K562 (cell line): ENCODE measurements at regions not wholly inside any gene's neighbourhood (a gene's known extent, or its start where the extent isn't known, plus 50 kb on each side); places are given as distances from the start of the nearest gene placed in this dataset.

ENCODE experiments used
- ATAC-seq: fragments of 200-7000 bp; cut with Tn5 transposase; 3 replicates; pipeline ENCODE4 v1.9.1; 2020; ENCODE audit warnings: moderate library complexity
- BruUV-seq: library from RNA; stranded (reverse); fragments of 400-500 nt; replicated peaks from 2 replicates; lab custom pipeline; 2021; lab: Mats Ljungman, UMichigan
- CTCF ChIA-PET: fragments of 300-600 bp; formaldehyde crosslinking; extraction: SDS; loops from one replicate; lab custom pipeline; 2021; ENCODE audit warnings: low intra/inter-chr PET ratio; lab: Yijun Ruan, JAX
- POLR2A ChIA-PET: fragments of 300-600, 350-650 bp; sonication (Branson Sonifier 250); formaldehyde crosslinking; extraction: SDS; loops from one replicate; lab custom pipeline; 2021; ENCODE audit warnings: antibody characterized with exemption, inconsistent platforms; lab: Yijun Ruan, JAX
- DNase-seq, 4 experiments: peaks; one replicate each; pipeline versions ENCODE4 v3.0.0 to v3.0.0-alpha.2; 2011 to 2018; ENCODE audit warnings: low spot score in 3 of 4, mixed read lengths in 3 of 4; ENCODE audit errors: extremely low read depth in 1 of 4
- FAIRE-seq: peaks from 2 replicates; lab custom pipeline; 2011; peaks lifted over from hg19 to GRCh38; lab: Jason Lieb, UNC
- H2AFZ ChIP-seq: 2 replicates; pipeline ENCODE4 v1.6.0; 2011; ENCODE audit warnings: low read depth, low read length, control low read depth, inconsistent platforms
- H3K27ac ChIP-seq: fragments of 200-600 bp; 3 replicates; pipeline ENCODE4 v1.8.0; 2011; ENCODE audit warnings: low read depth, mild to moderate bottlenecking, control low read depth, inconsistent platforms, low read length, moderate library complexity, mixed read lengths; ENCODE audit errors: extremely low read depth
- H3K27me3 ChIP-seq, 2 experiments: fragments of 300-600 bp in 1 of 2; 2 replicates in 1 of 2; 3 replicates in 1 of 2; pipeline versions ENCODE4 v1.6.0 to v1.8.0; 2011; ENCODE audit warnings: inconsistent platforms in 2 of 2, low read length in 2 of 2, mild to moderate bottlenecking in 1 of 2, mixed read lengths in 1 of 2, moderate library complexity in 1 of 2; ENCODE audit not compliant: control insufficient read depth in 2 of 2, insufficient read depth in 2 of 2
- H3K36me3 ChIP-seq: fragments of 300-600 bp; 3 replicates; pipeline ENCODE4 v1.8.0; 2011; ENCODE audit warnings: mild to moderate bottlenecking, low read length, inconsistent platforms; ENCODE audit not compliant: control insufficient read depth, insufficient read depth
- H3K4me1 ChIP-seq, 2 experiments: fragments of 200-600 bp in 1 of 2; replicated peaks in 1 of 2; 2 replicates in 1 of 2; 3 replicates in 1 of 2; pipeline versions ENCODE4 v1.5.1 to v1.8.0; 2011; ENCODE audit warnings: inconsistent platforms in 2 of 2, low read length in 2 of 2, mild to moderate bottlenecking in 1 of 2, mixed read lengths in 1 of 2, moderate library complexity in 1 of 2; ENCODE audit not compliant: control insufficient read depth in 2 of 2, insufficient read depth in 2 of 2
- H3K4me2 ChIP-seq: 2 replicates; pipeline ENCODE4 v1.6.1; 2011; ENCODE audit warnings: low read length, control low read depth, inconsistent platforms, mixed read lengths; ENCODE audit not compliant: insufficient read depth
- H3K4me3 ChIP-seq: fragments of 200-600 bp; sonication (generic), shearing (Covaris generic); 2 replicates; pipeline ENCODE4 v1.5.1; 2016; ENCODE audit warnings: control low read depth, inconsistent platforms
- H3K79me2 ChIP-seq: fragments of 200-600 bp; 3 replicates; pipeline ENCODE4 v1.8.0; 2011; ENCODE audit warnings: low read length, inconsistent platforms; ENCODE audit not compliant: control insufficient read depth, insufficient read depth
- H3K9ac ChIP-seq, 2 experiments: 2 replicates each; pipeline versions ENCODE4 v1.6.0 to v1.6.1; 2011; ENCODE audit warnings: low read depth in 2 of 2, low read length in 2 of 2, control low read depth in 1 of 2, inconsistent platforms in 1 of 2, mild to moderate bottlenecking in 1 of 2, mixed read lengths in 1 of 2; ENCODE audit not compliant: insufficient read depth in 1 of 2
- H3K9me1 ChIP-seq: one replicate; pipeline ENCODE4 v1.6.0; 2011; ENCODE audit warnings: inconsistent platforms, mild to moderate bottlenecking, low read length, moderate library complexity; ENCODE audit not compliant: control insufficient read depth, insufficient read depth
- H3K9me3 ChIP-seq: replicated peaks from 2 replicates; pipeline ENCODE4 v1.5.1; 2011; ENCODE audit warnings: low read depth, low read length, inconsistent platforms; ENCODE audit not compliant: control insufficient read depth, insufficient read depth
- H4K20me1 ChIP-seq: replicated peaks from 2 replicates; pipeline ENCODE4 v1.6.1; 2011; ENCODE audit warnings: low read length, inconsistent platforms, mixed read lengths; ENCODE audit not compliant: control insufficient read depth, insufficient read depth
- ASH1L ChIP-seq: fragments of 450-650 bp; IDR thresholded peaks from 2 replicates; pipeline ENCODE4 v1.6.1; 2018; ENCODE audit warnings: borderline replicate concordance, mild to moderate bottlenecking, low read depth; ENCODE audit not compliant: partially characterized antibody
- ELF1 ChIP-seq: fragments of 200-800 bp; sonication (Bioruptor generic); IDR thresholded peaks from 2 replicates; pipeline ENCODE4 v1.6.1; 2016; ENCODE audit warnings: missing genetic modification characterization, missing compliant biosample characterization
- HMG20B ChIP-seq: fragments of 250-450 bp; sonication (Bioruptor Pico); IDR thresholded peaks from 2 replicates; pipeline ENCODE4 v1.5.0; 2021; ENCODE audit warnings: mild to moderate bottlenecking
- KLF1 ChIP-seq: fragments of 450-650 bp; IDR thresholded peaks from 2 replicates; pipeline ENCODE4 v1.6.1; 2016; ENCODE audit warnings: missing genetic modification characterization, missing compliant biosample characterization
- RFX1 ChIP-seq: fragments of 450-650 bp; IDR thresholded peaks from 2 replicates; pipeline ENCODE4 v1.6.1; 2016; ENCODE audit warnings: mild to moderate bottlenecking, moderate library complexity
- ZBTB7A ChIP-seq: IDR thresholded peaks from 2 replicates; pipeline ENCODE4 v1.6.1; 2011; ENCODE audit warnings: low read depth, mild to moderate bottlenecking, low read length, moderate library complexity, borderline replicate concordance; ENCODE audit not compliant: control insufficient read depth
- ZNF644 ChIP-seq: fragments of 200-800 bp; sonication (Bioruptor generic); IDR thresholded peaks from 2 replicates; pipeline ENCODE4 v1.6.1; 2016; ENCODE audit warnings: low read depth, missing genetic modification characterization, missing compliant biosample characterization
- WGBS: fragments of 100-300 bp; shearing (Covaris generic); methylation state at CpG from one replicate; pipeline ENCODE4 v1.1.6; 2016; ENCODE audit warnings: low coverage, mixed read lengths; ENCODE audit not compliant: insufficient coverage; ENCODE audit errors: missing lambda C conversion rate; 5-methylcytosine and 5-hydroxymethylcytosine counted together
- in situ Hi-C: fragments of 300-500 bp; cut with MboI; formaldehyde crosslinking; loops from 4 replicates; pipeline ENCODE4 v1.15.0; 2018; ENCODE audit warnings: inconsistent platforms, mixed read lengths
- intact Hi-C: fragments of 100-400 bp; cut with micrococcal nuclease; formaldehyde crosslinking; loops from 2 replicates; pipeline ENCODE4 v1.14.2; 2022
- TF ChIP-seq, protein P1 (sequence below), 2 experiments: fragments of 450-650 bp; IDR thresholded peaks; 2 replicates each; pipeline ENCODE4 v1.6.1; 2016
- TF ChIP-seq, protein P2 (sequence below): fragments of 250-450 bp; sonication (Bioruptor Pico); IDR thresholded peaks from 2 replicates; pipeline ENCODE4 v1.4.0; 2020

DNA sequence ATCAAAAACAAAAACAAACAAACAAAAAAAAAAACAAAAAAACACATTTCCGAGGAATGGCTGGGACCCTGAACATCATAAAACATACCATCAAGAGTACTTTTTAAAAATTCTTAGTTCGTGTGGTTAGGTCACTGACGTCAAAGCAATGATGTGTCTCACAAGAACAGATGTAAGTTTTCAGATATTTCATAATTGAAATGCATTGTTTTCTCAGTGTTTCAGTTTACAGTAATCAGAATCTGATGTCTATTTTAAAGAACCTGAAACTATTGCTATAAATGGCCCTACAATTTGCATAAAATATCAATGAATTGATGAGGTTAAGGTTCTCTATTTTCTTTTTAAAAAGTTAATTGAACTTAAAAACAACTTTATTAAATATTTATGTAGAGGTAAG is 103.7 kb upstream of the HGF start:
- WGBS: 2% methylated on average over 3 of the region's 3 CpGs
- ChIA-PET CTCF (no interaction called here), POLR2A (no interaction called here)

DNA sequence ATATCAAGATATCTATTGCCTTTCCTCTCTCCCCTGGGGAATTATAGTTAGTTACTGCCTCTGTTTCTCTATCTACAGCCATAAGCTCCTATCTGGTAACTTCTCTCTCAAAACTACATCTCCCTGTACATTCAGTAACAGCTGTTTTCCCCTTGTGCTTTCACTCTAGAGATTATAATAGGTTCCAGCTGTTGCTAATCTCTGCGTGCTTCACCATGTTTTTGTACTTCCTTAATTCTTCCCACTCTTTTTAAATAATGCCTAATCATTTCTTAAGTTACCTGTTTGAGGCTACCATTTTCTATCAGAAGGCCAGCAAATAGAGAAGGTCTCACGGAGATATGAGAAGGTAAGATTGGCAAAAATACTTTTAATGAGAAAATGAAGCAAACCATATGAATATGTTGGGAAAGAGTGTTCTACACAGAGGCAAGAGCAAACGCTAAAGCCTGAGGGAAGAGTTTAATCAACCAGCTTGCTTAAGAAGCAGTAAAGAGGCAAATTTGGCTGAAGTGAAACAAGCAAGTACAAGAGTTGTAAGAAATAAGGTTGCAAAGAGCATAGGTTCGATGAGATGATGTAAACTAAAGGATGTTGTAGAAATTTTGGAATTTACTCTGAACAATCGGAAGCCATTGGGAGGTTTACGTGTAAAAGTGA is 101.9 kb upstream of the HGF start:
- FAIRE-seq (no peak), ATAC-seq (no peak), DNase-seq (no peak)
- no peaks in the 10 kb centered on the region for H3K27me3 ChIP-seq
- whole genome bisulfite sequencing: 1% methylated on average over 6 of the region's 6 CpGs
- H3K27ac ChIP-seq: no peak overlapping the region
- H3K4me2 ChIP-seq: no peak overlapping the region
- peaks cover 3% of the 10 kb centered on the region; the same call in 1 of the 2 replicates for H3K9me3 ChIP-seq
- ChIA-PET POLR2A (no interaction called here), CTCF (no interaction called here)
- no TSS peak for BruUV-seq
- H3K4me1 ChIP-seq: no peaks in the 10 kb centered on the region
- no peaks in the 10 kb centered on the region for H3K9me1 ChIP-seq
- in situ Hi-C loops: no loop called here
- H3K36me3 ChIP-seq: no peaks in the 10 kb centered on the region
- no peak overlapping the region for H3K9ac ChIP-seq
- H3K79me2 ChIP-seq: no peaks in the 10 kb centered on the region
- no peak overlapping the region for H2AFZ ChIP-seq
- no peak overlapping the region for H3K4me3 ChIP-seq
- intact Hi-C loops: no loop called here
- H4K20me1 ChIP-seq: no peaks in the 10 kb centered on the region
- TF ChIP-seq RFX1: no peak
- no peak for TF ChIP-seq ASH1L
- TF ChIP-seq, protein P1, sequence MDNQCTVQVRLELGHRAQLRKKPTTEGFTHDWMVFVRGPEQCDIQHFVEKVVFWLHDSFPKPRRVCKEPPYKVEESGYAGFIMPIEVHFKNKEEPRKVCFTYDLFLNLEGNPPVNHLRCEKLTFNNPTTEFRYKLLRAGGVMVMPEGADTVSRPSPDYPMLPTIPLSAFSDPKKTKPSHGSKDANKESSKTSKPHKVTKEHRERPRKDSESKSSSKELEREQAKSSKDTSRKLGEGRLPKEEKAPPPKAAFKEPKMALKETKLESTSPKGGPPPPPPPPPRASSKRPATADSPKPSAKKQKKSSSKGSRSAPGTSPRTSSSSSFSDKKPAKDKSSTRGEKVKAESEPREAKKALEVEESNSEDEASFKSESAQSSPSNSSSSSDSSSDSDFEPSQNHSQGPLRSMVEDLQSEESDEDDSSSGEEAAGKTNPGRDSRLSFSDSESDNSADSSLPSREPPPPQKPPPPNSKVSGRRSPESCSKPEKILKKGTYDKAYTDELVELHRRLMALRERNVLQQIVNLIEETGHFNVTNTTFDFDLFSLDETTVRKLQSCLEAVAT (IDR thresholded peaks at IDR 0.05): no peak
- TF ChIP-seq KLF1 (tag): no peak
- TF ChIP-seq, protein P2, sequence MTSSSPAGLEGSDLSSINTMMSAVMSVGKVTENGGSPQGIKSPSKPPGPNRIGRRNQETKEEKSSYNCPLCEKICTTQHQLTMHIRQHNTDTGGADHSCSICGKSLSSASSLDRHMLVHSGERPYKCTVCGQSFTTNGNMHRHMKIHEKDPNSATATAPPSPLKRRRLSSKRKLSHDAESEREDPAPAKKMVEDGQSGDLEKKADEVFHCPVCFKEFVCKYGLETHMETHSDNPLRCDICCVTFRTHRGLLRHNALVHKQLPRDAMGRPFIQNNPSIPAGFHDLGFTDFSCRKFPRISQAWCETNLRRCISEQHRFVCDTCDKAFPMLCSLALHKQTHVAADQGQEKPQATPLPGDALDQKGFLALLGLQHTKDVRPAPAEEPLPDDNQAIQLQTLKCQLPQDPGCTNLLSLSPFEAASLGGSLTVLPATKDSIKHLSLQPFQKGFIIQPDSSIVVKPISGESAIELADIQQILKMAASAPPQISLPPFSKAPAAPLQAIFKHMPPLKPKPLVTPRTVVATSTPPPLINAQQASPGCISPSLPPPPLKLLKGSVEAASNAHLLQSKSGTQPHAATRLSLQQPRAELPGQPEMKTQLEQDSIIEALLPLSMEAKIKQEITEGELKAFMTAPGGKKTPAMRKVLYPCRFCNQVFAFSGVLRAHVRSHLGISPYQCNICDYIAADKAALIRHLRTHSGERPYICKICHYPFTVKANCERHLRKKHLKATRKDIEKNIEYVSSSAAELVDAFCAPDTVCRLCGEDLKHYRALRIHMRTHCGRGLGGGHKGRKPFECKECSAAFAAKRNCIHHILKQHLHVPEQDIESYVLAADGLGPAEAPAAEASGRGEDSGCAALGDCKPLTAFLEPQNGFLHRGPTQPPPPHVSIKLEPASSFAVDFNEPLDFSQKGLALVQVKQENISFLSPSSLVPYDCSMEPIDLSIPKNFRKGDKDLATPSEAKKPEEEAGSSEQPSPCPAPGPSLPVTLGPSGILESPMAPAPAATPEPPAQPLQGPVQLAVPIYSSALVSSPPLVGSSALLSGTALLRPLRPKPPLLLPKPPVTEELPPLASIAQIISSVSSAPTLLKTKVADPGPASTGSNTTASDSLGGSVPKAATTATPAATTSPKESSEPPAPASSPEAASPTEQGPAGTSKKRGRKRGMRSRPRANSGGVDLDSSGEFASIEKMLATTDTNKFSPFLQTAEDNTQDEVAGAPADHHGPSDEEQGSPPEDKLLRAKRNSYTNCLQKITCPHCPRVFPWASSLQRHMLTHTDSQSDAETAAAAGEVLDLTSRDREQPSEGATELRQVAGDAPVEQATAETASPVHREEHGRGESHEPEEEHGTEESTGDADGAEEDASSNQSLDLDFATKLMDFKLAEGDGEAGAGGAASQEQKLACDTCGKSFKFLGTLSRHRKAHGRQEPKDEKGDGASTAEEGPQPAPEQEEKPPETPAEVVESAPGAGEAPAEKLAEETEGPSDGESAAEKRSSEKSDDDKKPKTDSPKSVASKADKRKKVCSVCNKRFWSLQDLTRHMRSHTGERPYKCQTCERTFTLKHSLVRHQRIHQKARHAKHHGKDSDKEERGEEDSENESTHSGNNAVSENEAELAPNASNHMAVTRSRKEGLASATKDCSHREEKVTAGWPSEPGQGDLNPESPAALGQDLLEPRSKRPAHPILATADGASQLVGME: no peak

More for the DNA sequence above, 103.7 kb upstream of the HGF start:
- ATAC-seq (no peak), FAIRE-seq (no peak)
- no peak overlapping the region for H3K27ac ChIP-seq
- H3K9me1 ChIP-seq: no peaks in the 10 kb centered on the region
- in situ Hi-C loops: no loop called here
- no peak overlapping the region for H3K4me3 ChIP-seq
- no peaks in the 10 kb centered on the region for H3K27me3 ChIP-seq
- H3K4me1 ChIP-seq: no peaks in the 10 kb centered on the region
- H3K9ac ChIP-seq: no peak overlapping the region
- H3K36me3 ChIP-seq: no peaks in the 10 kb centered on the region
- H4K20me1 ChIP-seq: no peaks in the 10 kb centered on the region
- 0 out of 2 replicates have a peak, but pooled peaks cover 2% of the 10 kb centered on the region for H3K9me3 ChIP-seq
- no peak overlapping the region for H3K4me2 ChIP-seq
- TF ChIP-seq ZNF644 (tag) (no peak), HMG20B (no peak), ELF1 (tag) (no peak), ZBTB7A (no peak)
- TF ChIP-seq, all 486 proteins: peak for 0
- intact Hi-C loops: no loop called here
- Histone ChIP-seq H3K79me2 (no peaks in the 10 kb centered on the region), H2AFZ (no peak overlapping the region)
- DNase-seq: no peak
- no TSS peak for BruUV-seq
